NCI-H345 treated with DMSO at 0.1 percent for 48 hours (cell line): ENCODE measurements at regions not wholly inside any gene's neighbourhood (a gene's known extent, or its start where the extent isn't known, plus 50 kb on each side); places are given as distances from the start of the nearest gene placed in this dataset.

Experiments
- DNase-seq: peaks from one replicate; lab custom pipeline; 2025; ENCODE audit not compliant: unreplicated experiment; lab: John Stamatoyannopoulos, UW

GRCh38 chr5:167755420-167755819, 536.0 kb upstream of the WWC1 start:
- DNase-seq, result no peak

GRCh38 chr5:167759057-167759821, 532.2 kb upstream of the WWC1 start:
- no peak for DNase-seq

GRCh38 chr5:167763772-167764171, 527.7 kb upstream of the WWC1 start:
- no peak for DNase-seq

- DNase-seq, result no peak
Observed at GRCh38 chr5:167764641-167765289, 526.7 kb upstream of the WWC1 start.

- DNase-seq, result no peak
Observed at GRCh38 chr5:167765352-167765751, 526.1 kb upstream of the WWC1 start.

GRCh38 chr5:167766957-167767356, 524.5 kb upstream of the WWC1 start:
- no peak for DNase-seq

GRCh38 chr5:167767795-167768194, 523.6 kb upstream of the WWC1 start:
- DNase-seq, result no peak

GRCh38 chr5:167769846-167770413, 521.5 kb upstream of the WWC1 start:
- DNase-seq, result no peak

GRCh38 chr5:167770461-167770860, 521.0 kb upstream of the WWC1 start:
- DNase-seq, result no peak

- DNase-seq, result no peak
Observed at GRCh38 chr5:167771571-167771970, 519.9 kb upstream of the WWC1 start.

GRCh38 chr5:167773668-167774301, 517.7 kb upstream of the WWC1 start:
- DNase-seq, result no peak

GRCh38 chr5:167777746-167778145, 513.7 kb upstream of the WWC1 start:
- DNase-seq, result no peak

GRCh38 chr5:167778228-167778627, 513.2 kb upstream of the WWC1 start:
- DNase-seq, result no peak

- DNase-seq, result no peak
Observed at GRCh38 chr5:167779644-167780043, 511.8 kb upstream of the WWC1 start.

- DNase-seq, result no peak
Observed at GRCh38 chr5:167780177-167780576, 511.3 kb upstream of the WWC1 start.

GRCh38 chr5:167783145-167783817, 508.2 kb upstream of the WWC1 start:
- no peak for DNase-seq

- DNase-seq, result no peak
Observed at GRCh38 chr5:167785106-167785505, 506.3 kb upstream of the WWC1 start.

GRCh38 chr5:167785901-167786300, 505.5 kb upstream of the WWC1 start:
- DNase-seq, result no peak

- DNase-seq, result no peak
Observed at GRCh38 chr5:167786871-167787578, 504.4 kb upstream of the WWC1 start.

- DNase-seq, result no peak
Observed at GRCh38 chr5:167790045-167790444, 501.4 kb upstream of the WWC1 start.
